ENCODE measurements at regions not wholly inside any gene's neighbourhood (a gene's known extent, or its start where the extent isn't known, plus 50 kb on each side); places are given as distances from the start of the nearest gene placed in this dataset.

DNA sequence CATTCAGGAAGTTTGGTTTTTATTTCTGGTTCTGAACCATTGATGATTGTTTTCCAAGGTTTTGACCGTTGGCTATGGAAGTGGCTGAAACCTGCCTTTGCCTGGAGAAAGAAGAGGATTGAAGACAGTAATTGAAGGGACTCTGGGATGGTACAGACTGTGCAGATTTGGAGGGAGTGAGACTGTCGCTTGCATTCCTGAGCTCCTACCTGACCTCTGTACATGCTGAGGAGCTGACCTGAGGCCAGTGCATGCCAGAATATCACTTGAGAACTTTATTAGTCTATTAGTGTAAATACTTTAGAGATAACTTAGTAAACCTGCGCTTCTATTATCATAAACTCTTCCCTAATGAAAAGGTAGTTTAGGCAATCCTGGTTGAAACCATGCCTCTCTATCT is 276.4 kb downstream of the IRS2 start:
- TF ChIP-seq, protein P1, sequence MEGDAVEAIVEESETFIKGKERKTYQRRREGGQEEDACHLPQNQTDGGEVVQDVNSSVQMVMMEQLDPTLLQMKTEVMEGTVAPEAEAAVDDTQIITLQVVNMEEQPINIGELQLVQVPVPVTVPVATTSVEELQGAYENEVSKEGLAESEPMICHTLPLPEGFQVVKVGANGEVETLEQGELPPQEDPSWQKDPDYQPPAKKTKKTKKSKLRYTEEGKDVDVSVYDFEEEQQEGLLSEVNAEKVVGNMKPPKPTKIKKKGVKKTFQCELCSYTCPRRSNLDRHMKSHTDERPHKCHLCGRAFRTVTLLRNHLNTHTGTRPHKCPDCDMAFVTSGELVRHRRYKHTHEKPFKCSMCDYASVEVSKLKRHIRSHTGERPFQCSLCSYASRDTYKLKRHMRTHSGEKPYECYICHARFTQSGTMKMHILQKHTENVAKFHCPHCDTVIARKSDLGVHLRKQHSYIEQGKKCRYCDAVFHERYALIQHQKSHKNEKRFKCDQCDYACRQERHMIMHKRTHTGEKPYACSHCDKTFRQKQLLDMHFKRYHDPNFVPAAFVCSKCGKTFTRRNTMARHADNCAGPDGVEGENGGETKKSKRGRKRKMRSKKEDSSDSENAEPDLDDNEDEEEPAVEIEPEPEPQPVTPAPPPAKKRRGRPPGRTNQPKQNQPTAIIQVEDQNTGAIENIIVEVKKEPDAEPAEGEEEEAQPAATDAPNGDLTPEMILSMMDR (IDR thresholded peaks at IDR 0.05; ENCODE audit: insufficient read depth, low read depth, low read length): no peak
- no peak for TF ChIP-seq EZH2 (IDR thresholded peaks at IDR 0.05; ENCODE audit: insufficient read depth, low read length)
